Thymus (tissue), 11 donors: ENCODE measurements at regions not wholly inside any gene's neighbourhood (a gene's known extent, or its start where the extent isn't known, plus 50 kb on each side); places are given as distances from the start of the nearest gene placed in this dataset.

Source experiments
- DNase-seq, 9 donors: peaks; one replicate each; pipeline ENCODE4 v3.0.0-alpha.2; 2013; ENCODE audit warnings: low spot score in 9 of 9, low read depth in 6 of 9, missing footprints in 1 of 9
- H3K27ac ChIP-seq, 2 donors: one replicate each; pipeline ENCODE4 v1.5.1; 2013; ENCODE audit warnings: control low read depth in 1 of 2, low read depth in 1 of 2, low read length in 1 of 2, mild to moderate bottlenecking in 1 of 2, moderate library complexity in 1 of 2
- H3K27me3 ChIP-seq, 2 donors: one replicate each; pipeline ENCODE4 v1.5.1; 2013; ENCODE audit warnings: low read length in 1 of 2; ENCODE audit not compliant: control insufficient read depth in 2 of 2, insufficient read depth in 1 of 2
- H3K36me3 ChIP-seq, 2 donors: one replicate each; pipeline ENCODE4 v1.5.1; 2013; ENCODE audit warnings: low read length in 1 of 2, mild to moderate bottlenecking in 1 of 2, moderate library complexity in 1 of 2; ENCODE audit not compliant: control insufficient read depth in 2 of 2, insufficient read depth in 2 of 2
- H3K4me1 ChIP-seq, 2 donors: one replicate each; pipeline ENCODE4 v1.5.1; 2013; ENCODE audit warnings: low read length in 2 of 2; ENCODE audit not compliant: control insufficient read depth in 2 of 2, insufficient read depth in 2 of 2
- H3K4me3 ChIP-seq, 2 donors: one replicate each; pipeline ENCODE4 v1.5.1; 2013; ENCODE audit warnings: low read length in 2 of 2, control low read depth in 1 of 2, mild to moderate bottlenecking in 1 of 2
- H3K9me3 ChIP-seq, 2 donors: one replicate each; pipeline ENCODE4 v1.5.1; 2013; ENCODE audit warnings: low read length in 1 of 2, mild to moderate bottlenecking in 1 of 2; ENCODE audit not compliant: control insufficient read depth in 2 of 2, insufficient read depth in 1 of 2
- WGBS: extraction: QIAGEN DNeasy Blood & Tissue Kit; methylation state at CpG from one replicate; pipeline ENCODE4 v1.1.7; 2013; 5-methylcytosine and 5-hydroxymethylcytosine counted together
- donor health status: healthy.

DNA sequence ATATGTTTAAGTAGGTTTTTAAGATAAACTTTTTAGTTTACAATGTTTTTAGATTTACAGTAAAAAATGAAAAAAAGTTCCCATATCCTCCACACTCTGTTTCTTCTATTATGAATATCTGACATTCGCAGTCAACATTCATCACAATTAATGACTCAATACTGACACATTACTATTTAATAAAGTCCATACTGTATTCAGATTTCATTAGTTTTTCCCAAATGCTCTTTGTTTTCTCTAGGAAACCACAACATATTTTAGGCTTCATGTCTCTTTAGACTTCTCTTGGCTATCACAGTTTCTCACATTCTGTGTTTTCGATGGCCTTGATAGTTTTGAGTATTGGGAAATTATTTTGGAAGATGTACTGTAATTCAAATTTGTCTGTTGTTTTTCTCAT is 399.8 kb downstream of the SLC6A15 start:
- H3K27me3 ChIP-seq, result no peaks in the 10 kb centered on the region
- no peaks in the 10 kb centered on the region for H3K36me3 ChIP-seq
- no peak overlapping the region for H3K4me3 ChIP-seq
- H3K27ac ChIP-seq, result no peak overlapping the region
- H3K4me1 ChIP-seq, result no peaks in the 10 kb centered on the region
- no peaks in the 10 kb centered on the region for H3K9me3 ChIP-seq
- DNase-seq, result no peak
- WGBS, result 96% methylated on average over 2 of the region's 2 CpGs

DNA sequence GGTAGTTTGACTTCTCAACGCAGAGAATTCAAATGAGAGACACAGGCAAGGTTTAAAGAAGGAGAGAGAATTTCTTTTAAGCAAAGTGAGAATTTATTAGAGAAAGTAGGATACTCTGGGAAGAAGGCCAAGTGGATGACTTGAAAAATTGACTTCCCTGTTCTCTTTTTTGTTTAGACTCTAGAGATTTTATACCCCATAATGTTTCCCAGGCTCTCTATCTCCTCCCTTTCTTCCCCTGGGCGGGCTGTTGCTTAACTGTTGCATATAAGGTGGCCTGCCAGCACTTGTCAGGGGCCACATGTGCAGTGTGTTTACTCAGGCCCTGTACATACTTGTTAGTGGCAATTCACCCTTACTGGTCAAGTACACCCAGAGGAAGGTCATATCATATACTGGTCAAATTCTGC is 403.7 kb downstream of the SLC6A15 start:
- no peaks in the 10 kb centered on the region for H3K4me1 ChIP-seq
- H3K27me3 ChIP-seq, result no peaks in the 10 kb centered on the region
- DNase-seq, result no peak
- H3K27ac ChIP-seq, result no peak overlapping the region
- H3K4me3 ChIP-seq, result no peak overlapping the region
- no peaks in the 10 kb centered on the region for H3K9me3 ChIP-seq
- WGBS, result 73% methylated on average over 2 of the region's 2 CpGs
- H3K36me3 ChIP-seq, result no peaks in the 10 kb centered on the region

DNA sequence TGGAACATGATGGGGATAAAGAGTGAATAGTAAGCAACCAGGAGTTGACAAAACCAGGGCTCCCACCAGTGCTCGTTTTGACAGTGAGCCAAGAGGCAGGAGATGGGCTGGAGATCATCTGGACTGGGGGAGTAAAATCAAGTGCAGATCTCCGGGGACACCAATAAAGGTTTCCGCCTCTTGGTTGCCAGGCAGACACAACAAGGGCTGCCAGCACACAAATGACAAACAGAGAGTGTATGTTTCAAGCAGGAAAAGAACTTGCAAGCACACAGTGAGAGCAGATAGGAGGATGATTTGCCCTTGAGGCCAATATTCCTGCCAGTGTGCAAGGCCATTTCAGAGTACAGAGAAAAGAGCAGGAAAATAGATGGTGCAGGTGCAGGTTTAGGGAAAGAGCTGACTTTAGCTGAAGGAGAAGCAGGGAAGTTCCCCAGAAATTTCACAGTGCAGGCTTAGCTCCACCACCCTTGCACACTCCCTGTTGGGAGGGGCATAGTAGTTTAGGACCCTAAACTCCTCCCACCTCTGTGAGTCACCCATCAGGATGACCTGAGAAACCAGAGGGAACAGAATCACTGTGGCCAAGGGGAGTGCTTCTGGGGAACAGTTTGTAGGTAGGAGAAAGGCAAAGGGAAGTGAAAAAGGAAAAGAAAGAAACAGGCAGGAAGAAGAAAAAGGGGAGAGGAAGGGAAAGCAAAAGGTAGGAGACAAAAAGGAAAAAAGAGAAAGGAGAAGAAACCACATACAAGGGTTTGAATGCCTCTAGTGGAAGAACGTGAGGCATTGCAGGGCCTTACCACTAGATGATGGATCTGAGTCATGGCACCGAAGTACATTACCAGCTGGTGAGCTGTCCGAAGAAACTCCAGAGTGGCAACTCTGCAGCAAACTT is 404.4 kb downstream of the SLC6A15 start:
- no peak overlapping the region for H3K27ac ChIP-seq
- H3K36me3 ChIP-seq, result no peaks in the 10 kb centered on the region
- H3K9me3 ChIP-seq, result no peaks in the 10 kb centered on the region
- no peaks in the 10 kb centered on the region for H3K27me3 ChIP-seq
- H3K4me3 ChIP-seq, result no peak overlapping the region
- no peak for DNase-seq
- no peaks in the 10 kb centered on the region for H3K4me1 ChIP-seq
- WGBS, result 71% methylated on average over 6 of the region's 6 CpGs

DNA sequence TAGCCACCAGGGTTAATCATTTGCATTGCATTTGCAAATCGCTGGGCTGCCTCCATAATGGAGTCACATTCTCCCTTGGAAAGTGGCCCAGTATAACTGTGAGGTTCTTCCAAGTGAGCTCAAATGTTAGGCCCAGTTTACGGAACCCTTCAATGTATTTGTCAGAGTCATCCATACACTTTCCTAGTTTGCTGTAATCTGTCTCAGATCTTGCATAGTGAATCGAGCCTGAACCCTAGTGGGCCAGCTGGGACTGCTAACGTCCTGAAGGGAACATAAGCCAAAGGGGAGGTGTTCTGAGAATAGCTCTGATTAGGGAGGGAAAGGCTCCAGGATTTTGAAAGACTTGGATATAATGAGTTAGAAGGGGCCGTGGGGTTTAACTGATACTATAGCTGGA is 406.3 kb downstream of the SLC6A15 start:
- H3K4me1 ChIP-seq, result no peaks in the 10 kb centered on the region
- WGBS, result 80% methylated on average over 5 of the region's 5 CpGs
- H3K4me3 ChIP-seq, result no peak overlapping the region
- no peak overlapping the region for H3K27ac ChIP-seq
- H3K36me3 ChIP-seq, result no peaks in the 10 kb centered on the region
- no peak for DNase-seq
- H3K27me3 ChIP-seq, result no peaks in the 10 kb centered on the region
- no peaks in the 10 kb centered on the region for H3K9me3 ChIP-seq

DNA sequence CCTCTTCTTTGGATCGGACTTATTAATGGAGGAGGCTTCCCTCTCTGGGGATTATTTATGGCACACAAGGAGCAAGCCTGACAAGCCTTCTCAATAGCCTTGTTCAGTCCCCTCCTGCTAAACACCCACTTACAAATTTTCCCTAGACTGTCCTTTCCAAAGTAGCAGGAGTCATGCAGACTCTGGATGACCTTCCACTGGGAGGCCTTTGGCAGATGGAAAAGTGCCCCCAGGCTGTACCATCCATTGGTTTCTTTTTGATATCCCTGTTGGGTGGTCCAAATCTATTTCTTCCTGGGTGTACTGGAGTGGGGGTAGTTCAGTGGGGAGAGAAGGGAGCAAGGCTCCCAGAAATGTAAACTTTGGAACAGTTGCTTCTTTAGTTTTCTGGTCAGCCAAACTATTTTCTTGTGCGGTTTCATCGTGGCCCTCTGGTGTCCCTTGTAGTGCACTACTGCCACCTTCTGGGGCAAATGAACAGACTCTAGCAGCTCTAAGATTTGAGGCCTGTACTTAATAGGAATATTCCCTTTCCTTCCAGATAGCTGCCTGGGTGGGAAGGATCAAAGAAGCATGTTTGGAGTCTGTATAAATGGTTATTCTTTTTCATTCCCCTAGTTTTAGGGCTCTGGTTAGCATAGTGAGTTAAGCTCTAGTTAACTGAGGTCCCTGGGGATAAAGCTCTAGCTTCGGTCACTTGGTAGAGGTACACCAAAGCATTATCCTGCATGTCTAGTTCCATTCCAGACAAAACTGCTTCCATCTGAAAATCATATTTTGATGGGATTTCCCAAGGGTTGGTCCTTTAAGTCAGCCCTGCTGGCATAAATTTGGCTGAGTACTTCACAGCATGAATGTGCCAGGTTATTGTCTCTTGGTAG is 409.5 kb downstream of the SLC6A15 start:
- no peak overlapping the region for H3K27ac ChIP-seq
- 63% methylated on average over 4 of the region's 4 CpGs for WGBS
- DNase-seq, result peak in 2 of 9 donors; percentile 3 to 16
- no peaks in the 10 kb centered on the region for H3K27me3 ChIP-seq
- no peaks in the 10 kb centered on the region for H3K36me3 ChIP-seq
- no peaks in the 10 kb centered on the region for H3K4me1 ChIP-seq
- no peaks in the 10 kb centered on the region for H3K9me3 ChIP-seq
- H3K4me3 ChIP-seq, result no peak overlapping the region

DNA sequence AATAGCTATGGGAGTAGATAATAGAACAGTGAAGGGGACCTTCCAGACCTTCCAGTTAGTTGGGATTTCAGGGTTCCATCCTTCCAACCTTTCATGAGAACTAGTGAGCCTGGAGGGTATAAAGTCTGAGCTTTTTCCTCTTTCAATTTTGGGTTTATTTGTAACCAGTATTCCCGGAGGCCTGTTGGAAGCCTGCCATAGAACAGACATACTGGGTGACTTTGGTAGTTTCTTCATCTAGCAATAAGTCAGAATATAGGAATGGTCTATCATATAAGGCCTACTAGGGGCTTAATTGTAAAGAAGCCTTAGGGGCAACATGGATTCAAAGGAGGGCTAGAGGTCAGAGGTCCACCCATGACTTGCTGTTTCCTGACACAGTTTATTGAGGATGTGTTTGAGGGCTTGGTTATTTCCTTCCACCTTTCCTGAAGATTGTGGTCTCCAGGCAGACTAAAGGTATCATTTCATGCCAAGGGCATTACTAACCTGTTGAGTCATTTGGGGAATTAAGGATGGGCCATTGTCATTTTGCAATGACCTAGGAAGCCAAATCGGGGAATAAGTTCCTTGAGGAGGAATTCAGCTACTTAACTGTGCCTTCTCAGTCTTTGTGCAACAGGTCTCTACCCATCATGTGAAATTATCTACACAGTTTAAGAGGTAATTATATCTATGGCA is 410.3 kb downstream of the SLC6A15 start:
- 93% methylated on average over 2 of the region's 2 CpGs for WGBS
- H3K36me3 ChIP-seq, result no peaks in the 10 kb centered on the region
- DNase-seq, result no peak
- H3K4me3 ChIP-seq, result no peak overlapping the region
- no peak overlapping the region for H3K27ac ChIP-seq
- H3K4me1 ChIP-seq, result no peaks in the 10 kb centered on the region
- H3K27me3 ChIP-seq, result no peaks in the 10 kb centered on the region
- H3K9me3 ChIP-seq, result no peaks in the 10 kb centered on the region

DNA sequence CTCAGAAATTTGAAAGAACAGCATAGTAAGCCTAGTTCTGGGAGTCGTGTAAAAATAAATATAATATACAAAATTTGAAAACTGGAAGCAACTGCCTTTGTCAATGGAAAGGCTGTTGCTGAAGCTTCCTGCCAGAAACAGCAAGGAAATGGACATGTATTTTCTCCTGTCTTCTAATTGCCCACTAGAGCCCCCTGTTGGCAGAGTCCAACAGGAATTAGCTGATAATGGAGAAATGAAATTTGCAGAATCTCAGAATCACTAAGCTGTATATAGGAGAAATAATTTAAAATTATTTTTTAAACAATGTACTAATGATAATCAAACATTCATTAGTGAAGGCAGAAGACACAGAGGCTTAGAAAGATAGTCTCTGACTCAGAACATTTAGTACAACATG is 414.8 kb downstream of the SLC6A15 start:
- no peak overlapping the region for H3K27ac ChIP-seq
- WGBS, result 81% methylated on average over 1 of the region's 1 CpG
- no peak for DNase-seq
- H3K4me3 ChIP-seq, result no peak overlapping the region
- H3K4me1 ChIP-seq, result no peaks in the 10 kb centered on the region
- H3K36me3 ChIP-seq, result no peaks in the 10 kb centered on the region
- H3K27me3 ChIP-seq, result no peaks in the 10 kb centered on the region
- H3K9me3 ChIP-seq, result no peaks in the 10 kb centered on the region

DNA sequence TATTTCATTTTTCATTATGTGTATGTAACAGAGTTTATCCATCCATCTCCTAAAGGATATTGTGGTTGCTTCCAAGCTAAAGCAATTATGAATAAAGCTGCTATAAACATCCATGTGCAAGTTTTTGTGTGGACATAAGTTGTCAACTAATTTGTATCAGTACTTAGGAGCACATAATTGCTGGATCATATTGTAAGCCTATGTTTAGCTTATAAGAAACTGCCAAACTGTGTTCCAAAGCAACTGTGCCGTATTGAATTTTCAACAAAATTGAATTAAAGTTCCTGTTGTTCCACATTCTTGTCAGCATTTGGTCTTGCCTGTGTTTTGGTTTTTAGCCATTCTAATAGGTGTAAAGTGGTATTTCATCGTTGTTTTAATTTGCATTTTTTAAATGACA is 416.9 kb downstream of the SLC6A15 start:
- H3K4me1 ChIP-seq, result no peaks in the 10 kb centered on the region
- H3K27me3 ChIP-seq, result no peaks in the 10 kb centered on the region
- no peak overlapping the region for H3K4me3 ChIP-seq
- 90% methylated on average over 2 of the region's 2 CpGs for WGBS
- no peak overlapping the region for H3K27ac ChIP-seq
- no peak for DNase-seq
- no peaks in the 10 kb centered on the region for H3K9me3 ChIP-seq
- no peaks in the 10 kb centered on the region for H3K36me3 ChIP-seq
